Sigmoid colon (tissue), 6 donors: ENCODE measurements at regions not wholly inside any gene's neighbourhood (a gene's known extent, or its start where the extent isn't known, plus 50 kb on each side); places are given as distances from the start of the nearest gene placed in this dataset.

Source experiments
- DNase-seq: peaks from one replicate; pipeline ENCODE4 v3.0.0-alpha.2; 2019
- H3K27ac ChIP-seq, 4 donors: fragments of 200-600 bp; sonication (generic); one replicate each; pipeline ENCODE4 v1.5.1; 2016 to 2019; ENCODE audit warnings: mild to moderate bottlenecking in 1 of 4
- H3K27me3 ChIP-seq, 3 donors: fragments of 200-600 bp; sonication (generic); one replicate each; pipeline ENCODE4 v1.5.1; 2019; ENCODE audit warnings: mild to moderate bottlenecking in 1 of 3
- H3K36me3 ChIP-seq, 4 donors: fragments of 200-600 bp; sonication (generic); one replicate each; pipeline ENCODE4 v1.5.1; 2016 to 2019
- H3K4me1 ChIP-seq, 4 donors: fragments of 200-600 bp; sonication (generic); one replicate each; pipeline ENCODE4 v1.5.1; 2017 to 2019
- H3K4me3 ChIP-seq, 4 donors: fragments of 200-600 bp; sonication (generic); one replicate each; pipeline ENCODE4 v1.5.1; 2017 to 2019; ENCODE audit warnings: mild to moderate bottlenecking in 2 of 4, moderate library complexity in 1 of 4
- H3K9me3 ChIP-seq, 4 donors: fragments of 200-600 bp in 3 of 4; sonication (generic) in 3 of 4; one replicate each; pipeline versions ENCODE4 v1.5.1 to v1.6.1; 2013 to 2019
- CTCF ChIP-seq, 4 experiments: fragments of 450-650 bp in 3 of 4; fragments of 200-600 bp in 1 of 4; IDR thresholded peaks; one replicate each; pipeline ENCODE4 v1.5.1; 2016 to 2019; ENCODE audit warnings: antibody characterized with exemption in 4 of 4, mild to moderate bottlenecking in 3 of 4, moderate library complexity in 2 of 4
- EP300 ChIP-seq, 4 donors: sonication (generic); formaldehyde crosslinking; IDR thresholded peaks; one replicate each; pipeline ENCODE4 v1.6.1; 2017; ENCODE audit warnings: antibody characterized with exemption in 4 of 4
- POLR2A ChIP-seq, 2 donors: fragments of 450-650 bp; IDR thresholded peaks; one replicate each; pipeline ENCODE4 v1.6.1; 2016; ENCODE audit warnings: antibody characterized with exemption in 2 of 2, mild to moderate bottlenecking in 2 of 2, moderate library complexity in 2 of 2
- POLR2AphosphoS5 ChIP-seq, 4 donors: sonication (generic); formaldehyde crosslinking; IDR thresholded peaks; one replicate each; pipeline ENCODE4 v1.6.1; 2017; ENCODE audit warnings: antibody characterized with exemption in 4 of 4
- WGBS, 2 donors: extraction: QIAGEN DNeasy Blood & Tissue Kit; methylation state at CpG; one replicate each; pipeline ENCODE4 v1.1.7; 2013; 5-methylcytosine and 5-hydroxymethylcytosine counted together
- intact Hi-C: fragments of 100-400 bp; cut with DNase I; formaldehyde crosslinking; loops from one replicate; pipeline ENCODE4 v1.15.1; 2023
- donor health status: healthy with polysubstance abuse.
- donor health status: healthy.

- WGBS, 2 donors, result 91 to 92% methylated on average over 12 of the region's 12 CpGs
- intact Hi-C loops, result no loop called here
Observed at GRCh38 chr6:147900247-147900830, 391.8 kb downstream of the SAMD5 start.

GRCh38 chr6:147903321-147903720 lies 394.8 kb downstream of the SAMD5 start:
- Histone ChIP-seq H3K4me1 (no peaks in the 10 kb centered on the region), H3K27me3 (no peaks in the 10 kb centered on the region), H3K36me3 (no peaks in the 10 kb centered on the region), H3K9me3 (no peaks in the 10 kb centered on the region), H3K4me3 (no peak overlapping the region), H3K27ac (no peak overlapping the region)
- intact Hi-C loops, result no loop called here
- DNase-seq, result no peak
- 87 to 92% methylated on average over 4 of the region's 4 CpGs for WGBS, 2 donors
- TF ChIP-seq POLR2AphosphoS5 (IDR thresholded peaks at IDR 0.05) (no peak), CTCF (IDR thresholded peaks at IDR 0.05) (no peak), POLR2A (IDR thresholded peaks at IDR 0.05) (no peak), EP300 (IDR thresholded peaks at IDR 0.05) (no peak)

More at GRCh38 chr6:147900247-147900830, 391.8 kb downstream of the SAMD5 start:
- H3K27ac ChIP-seq, result no peak overlapping the region
- no peak for TF ChIP-seq POLR2A (IDR thresholded peaks at IDR 0.05)
- no peak for TF ChIP-seq EP300 (IDR thresholded peaks at IDR 0.05)
- no peak for TF ChIP-seq POLR2AphosphoS5 (IDR thresholded peaks at IDR 0.05)
- no peak for TF ChIP-seq CTCF (IDR thresholded peaks at IDR 0.05)
- no peaks in the 10 kb centered on the region for H3K36me3 ChIP-seq
- no peaks in the 10 kb centered on the region for H3K4me1 ChIP-seq
- H3K4me3 ChIP-seq, result no peak overlapping the region
- no peaks in the 10 kb centered on the region for H3K27me3 ChIP-seq
- no peaks in the 10 kb centered on the region for H3K9me3 ChIP-seq
- no peak for DNase-seq

GRCh38 chr6:147903931-147904330 lies 395.4 kb downstream of the SAMD5 start:
- intact Hi-C loops, result no loop called here
- TF ChIP-seq POLR2A (IDR thresholded peaks at IDR 0.05), result no peak
- TF ChIP-seq CTCF (IDR thresholded peaks at IDR 0.05), result no peak
- no peak for TF ChIP-seq POLR2AphosphoS5 (IDR thresholded peaks at IDR 0.05)
- no peak for TF ChIP-seq EP300 (IDR thresholded peaks at IDR 0.05)

GRCh38 chr6:147904416-147904815 lies 395.9 kb downstream of the SAMD5 start:
- Histone ChIP-seq H3K27ac (no peak overlapping the region), H3K4me1 (no peaks in the 10 kb centered on the region), H3K9me3 (no peaks in the 10 kb centered on the region), H3K27me3 (no peaks in the 10 kb centered on the region), H3K36me3 (no peaks in the 10 kb centered on the region), H3K4me3 (no peak overlapping the region)
- no peak for DNase-seq
- 95% methylated on average over 4 of the region's 4 CpGs for WGBS, 2 donors
- TF ChIP-seq POLR2AphosphoS5 (IDR thresholded peaks at IDR 0.05), result no peak
- TF ChIP-seq CTCF (IDR thresholded peaks at IDR 0.05), result no peak
- TF ChIP-seq EP300 (IDR thresholded peaks at IDR 0.05), result no peak
- TF ChIP-seq POLR2A (IDR thresholded peaks at IDR 0.05), result no peak
- intact Hi-C loops, result no loop called here

More at GRCh38 chr6:147903931-147904330, 395.4 kb downstream of the SAMD5 start:
- H3K4me3 ChIP-seq, result no peak overlapping the region
- H3K4me1 ChIP-seq, result no peaks in the 10 kb centered on the region
- H3K27me3 ChIP-seq, result no peaks in the 10 kb centered on the region
- no peak for DNase-seq
- no peak overlapping the region for H3K27ac ChIP-seq
- WGBS, 2 donors, result 95 to 98% methylated on average over 2 of the region's 2 CpGs
- H3K9me3 ChIP-seq, result no peaks in the 10 kb centered on the region
- H3K36me3 ChIP-seq, result no peaks in the 10 kb centered on the region

- no peak overlapping the region for H3K27ac ChIP-seq
- H3K4me1 ChIP-seq, result no peaks in the 10 kb centered on the region
- H3K36me3 ChIP-seq, result no peaks in the 10 kb centered on the region
- DNase-seq, result no peak
- WGBS, 2 donors, result 87 to 90% methylated on average over 3 of the region's 3 CpGs
- TF ChIP-seq POLR2A (IDR thresholded peaks at IDR 0.05), result no peak
- TF ChIP-seq CTCF (IDR thresholded peaks at IDR 0.05), result no peak
- H3K4me3 ChIP-seq, result no peak overlapping the region
- intact Hi-C loops, result no loop called here
- no peaks in the 10 kb centered on the region for H3K9me3 ChIP-seq
- no peaks in the 10 kb centered on the region for H3K27me3 ChIP-seq
Observed at GRCh38 chr6:147905711-147906110, 397.2 kb downstream of the SAMD5 start.
